C4-2B (cell line): ENCODE measurements at regions not wholly inside any gene's neighbourhood (a gene's known extent, or its start where the extent isn't known, plus 50 kb on each side); places are given as distances from the start of the nearest gene placed in this dataset.
"Not testable (repeated sequence)": the region's sequence is repeated elsewhere in the genome, so short reads cannot be mapped to it uniquely, and the experiment has no call there.

ENCODE experiments used
- H3K27ac ChIP-seq: fragments of 450-650 bp; 2 replicates; pipeline ENCODE4 v1.5.1; 2017
- ZFX ChIP-seq: fragments of 450-650 bp; IDR thresholded peaks from 2 replicates; pipeline ENCODE4 v1.6.1; 2017
- TF ChIP-seq, protein P1 (sequence below): fragments of 450-650 bp; conservative IDR thresholded peaks from 2 replicates; pipeline ENCODE4 v1.5.1; 2017; ENCODE audit warnings: mild to moderate bottlenecking

DNA sequence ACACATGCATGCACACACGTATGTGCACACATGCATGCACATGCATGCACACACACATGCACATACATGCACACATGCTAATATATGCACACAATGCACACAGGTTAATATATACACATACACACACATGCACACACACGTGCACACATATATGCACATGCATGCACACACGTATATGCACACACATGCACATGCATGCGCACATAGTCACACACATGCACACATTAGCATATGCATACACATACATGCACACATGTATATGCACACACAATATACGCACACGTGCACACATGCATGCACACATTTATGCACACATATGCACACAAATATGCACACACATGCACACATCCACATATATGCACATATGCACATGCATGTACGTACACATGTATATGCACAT, 506.8 kb downstream of the MATN1 start:
- no peak for TF ChIP-seq ZFX
- TF ChIP-seq, protein P1, sequence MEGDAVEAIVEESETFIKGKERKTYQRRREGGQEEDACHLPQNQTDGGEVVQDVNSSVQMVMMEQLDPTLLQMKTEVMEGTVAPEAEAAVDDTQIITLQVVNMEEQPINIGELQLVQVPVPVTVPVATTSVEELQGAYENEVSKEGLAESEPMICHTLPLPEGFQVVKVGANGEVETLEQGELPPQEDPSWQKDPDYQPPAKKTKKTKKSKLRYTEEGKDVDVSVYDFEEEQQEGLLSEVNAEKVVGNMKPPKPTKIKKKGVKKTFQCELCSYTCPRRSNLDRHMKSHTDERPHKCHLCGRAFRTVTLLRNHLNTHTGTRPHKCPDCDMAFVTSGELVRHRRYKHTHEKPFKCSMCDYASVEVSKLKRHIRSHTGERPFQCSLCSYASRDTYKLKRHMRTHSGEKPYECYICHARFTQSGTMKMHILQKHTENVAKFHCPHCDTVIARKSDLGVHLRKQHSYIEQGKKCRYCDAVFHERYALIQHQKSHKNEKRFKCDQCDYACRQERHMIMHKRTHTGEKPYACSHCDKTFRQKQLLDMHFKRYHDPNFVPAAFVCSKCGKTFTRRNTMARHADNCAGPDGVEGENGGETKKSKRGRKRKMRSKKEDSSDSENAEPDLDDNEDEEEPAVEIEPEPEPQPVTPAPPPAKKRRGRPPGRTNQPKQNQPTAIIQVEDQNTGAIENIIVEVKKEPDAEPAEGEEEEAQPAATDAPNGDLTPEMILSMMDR, result no peak

GRCh38 chr1:30213936-30214335, 509.4 kb downstream of the MATN1 start:
- TF ChIP-seq, protein P1, result no peak
- no peak for TF ChIP-seq ZFX

More for the DNA sequence above, 506.8 kb downstream of the MATN1 start:
- H3K27ac ChIP-seq, result no peak overlapping the region

GRCh38 chr1:30207962-30208361, 515.4 kb downstream of the MATN1 start:
- H3K27ac ChIP-seq, result not testable (repeated sequence)

More at GRCh38 chr1:30213936-30214335, 509.4 kb downstream of the MATN1 start:
- no peak overlapping the region for H3K27ac ChIP-seq

DNA sequence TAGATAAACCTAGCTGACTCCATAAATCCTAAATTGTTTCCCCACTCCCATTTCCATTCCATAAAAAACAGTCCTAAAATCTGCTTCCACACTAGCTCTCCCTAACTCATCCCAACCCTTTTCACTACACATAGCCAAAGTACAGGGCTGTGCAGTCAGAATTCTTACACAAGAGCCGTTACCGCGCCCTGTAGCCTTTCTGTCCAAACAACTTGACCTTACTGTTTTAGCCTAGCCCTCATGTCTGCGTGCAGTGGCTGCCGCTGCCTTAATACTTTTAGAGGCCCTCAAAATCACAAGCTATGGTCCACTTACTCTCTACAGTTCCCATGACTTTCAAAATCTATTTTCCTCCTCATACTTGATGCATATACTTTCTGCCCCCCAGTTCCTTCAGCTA, 516.8 kb downstream of the MATN1 start:
- not testable (repeated sequence) for H3K27ac ChIP-seq

DNA sequence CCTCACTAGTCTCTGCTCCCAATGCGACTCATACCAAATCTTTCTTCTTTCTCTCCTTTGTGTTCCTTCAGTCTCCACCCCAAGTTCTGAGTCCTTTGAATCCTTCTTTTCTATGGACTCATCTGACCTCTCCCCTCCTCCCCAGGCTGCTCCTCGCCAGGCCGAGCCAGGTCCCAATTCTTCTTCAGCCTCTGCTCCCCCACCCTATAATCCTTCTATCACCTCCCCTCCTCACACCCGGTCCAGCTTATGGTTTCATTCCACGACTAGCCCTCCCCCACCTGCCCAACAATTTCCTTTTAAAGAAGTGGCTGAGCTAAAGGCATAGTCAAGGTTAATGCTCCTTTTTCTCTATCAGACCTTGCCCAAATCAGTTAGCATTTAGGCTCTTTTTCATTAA, 518.5 kb downstream of the MATN1 start:
- not testable (repeated sequence) for H3K27ac ChIP-seq

- H3K27ac ChIP-seq, result no peak overlapping the region
- no peak for TF ChIP-seq ZFX
Measured at GRCh38 chr1:30201015-30201414, 522.4 kb downstream of the MATN1 start.

- TF ChIP-seq, protein P1, result no peak
- TF ChIP-seq ZFX, result no peak
- no peak overlapping the region for H3K27ac ChIP-seq
Measured at GRCh38 chr1:30200161-30200560, 523.2 kb downstream of the MATN1 start.

DNA sequence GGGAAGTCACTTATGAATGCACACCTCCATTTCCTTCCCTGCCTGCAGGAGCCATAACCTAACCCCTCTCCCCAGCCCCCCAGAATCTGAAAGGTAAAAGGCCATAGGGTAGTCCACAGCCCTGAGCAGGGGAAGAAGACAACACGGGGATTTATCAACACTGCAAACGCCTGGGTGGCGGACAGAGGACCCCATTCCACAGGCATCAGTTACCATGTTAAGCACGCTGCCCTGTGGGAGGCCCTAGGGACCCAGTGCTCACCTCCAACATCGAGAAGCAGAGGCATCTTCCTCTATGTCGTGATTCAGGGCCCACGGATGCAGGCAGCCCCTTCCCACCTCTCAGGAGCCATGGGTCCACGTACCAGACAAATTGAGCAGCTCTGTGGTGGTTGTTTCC, 523.8 kb downstream of the MATN1 start:
- no peak for TF ChIP-seq ZFX
- TF ChIP-seq, protein P1, result no peak
- no peak overlapping the region for H3K27ac ChIP-seq

DNA sequence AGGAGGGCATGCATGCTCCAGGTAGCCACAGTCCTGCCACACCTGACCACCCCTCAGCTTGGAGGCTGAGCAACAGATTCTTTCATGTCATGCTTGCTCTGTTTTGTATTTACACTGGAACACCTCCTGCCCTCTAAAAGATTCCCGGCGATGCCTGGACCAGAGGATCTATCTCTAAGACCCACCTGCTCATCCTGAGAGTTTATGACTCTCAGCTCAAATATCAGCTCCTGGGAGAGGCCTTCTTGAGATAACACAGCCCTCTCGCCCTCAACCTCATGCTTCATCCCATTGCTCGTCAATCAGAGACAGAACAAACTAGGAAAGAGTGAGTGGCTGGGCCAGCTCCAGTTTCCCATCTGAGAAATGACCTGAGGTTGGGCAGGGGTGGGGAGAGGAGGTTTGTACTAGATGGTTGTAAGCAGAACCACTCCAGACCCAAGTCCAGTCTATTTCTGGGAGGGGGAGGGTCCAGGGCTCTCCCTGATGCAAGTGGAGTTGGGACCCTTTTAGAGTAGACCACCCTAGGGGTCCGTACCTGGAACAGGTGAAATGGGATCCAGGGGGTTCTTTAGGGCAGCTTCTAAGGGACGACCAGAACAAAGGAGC, 524.5 kb downstream of the MATN1 start:
- TF ChIP-seq ZFX, result no peak
- TF ChIP-seq, protein P1, result no peak

GRCh38 chr1:30198451-30198760, 525.0 kb downstream of the MATN1 start:
- TF ChIP-seq, protein P1, result no peak
- TF ChIP-seq ZFX, result no peak
- no peak overlapping the region for H3K27ac ChIP-seq

More for the DNA sequence above, 524.5 kb downstream of the MATN1 start:
- H3K27ac ChIP-seq, result no peak overlapping the region
